Spleen (tissue), 7 donors: ENCODE measurements at regions not wholly inside any gene's neighbourhood (a gene's known extent, or its start where the extent isn't known, plus 50 kb on each side); places are given as distances from the start of the nearest gene placed in this dataset.

Experiments
- CTCF ChIP-seq, 11 experiments: fragments of 200-600 bp in 7 of 11; fragments of 450-650 bp in 4 of 11; sonication (generic) in 4 of 11; IDR thresholded peaks in 8 of 11; conservative IDR thresholded peaks in 3 of 11; 1 replicate in 7 of 11; 2 replicates in 4 of 11; pipeline versions ENCODE4 v1.4.0 to v1.8.0; 2016 to 2021; ENCODE audit warnings: antibody characterized with exemption in 11 of 11, inconsistent platforms in 4 of 11, mild to moderate bottlenecking in 1 of 11
- POLR2A ChIP-seq, 3 donors: fragments of 450-650 bp; IDR thresholded peaks; one replicate each; pipeline ENCODE4 v1.5.1; 2017; ENCODE audit warnings: antibody characterized with exemption in 3 of 3, mild to moderate bottlenecking in 1 of 3
- POLR2AphosphoS5 ChIP-seq, 3 donors: sonication (generic); formaldehyde crosslinking; IDR thresholded peaks; one replicate each; pipeline ENCODE4 v1.5.1; 2017; ENCODE audit warnings: antibody characterized with exemption in 3 of 3
- donor health status: DM: no; HTN: no; CAD: no; lungs with moderate emphysema.
- donor health status: DM: no; HTN: no; CAD: no.
- donor health status: DM: no; HTN: no; CAD: no.

GRCh38 chr2:67930156-67930555, 132.6 kb downstream of the C1D start:
- TF ChIP-seq CTCF (IDR thresholded peaks at IDR 0.05 in 8 of 11, conservative IDR thresholded peaks at IDR 0.05 in 3 of 11) (no peak), POLR2A (IDR thresholded peaks at IDR 0.05) (no peak), POLR2AphosphoS5 (IDR thresholded peaks at IDR 0.05) (no peak)
